ENCODE measurements at regions not wholly inside any gene's neighbourhood (a gene's known extent, or its start where the extent isn't known, plus 50 kb on each side); places are given as distances from the start of the nearest gene placed in this dataset.
"Not testable (repeated sequence)": the region's sequence is repeated elsewhere in the genome, so short reads cannot be mapped to it uniquely, and the experiment has no call there.

DNA sequence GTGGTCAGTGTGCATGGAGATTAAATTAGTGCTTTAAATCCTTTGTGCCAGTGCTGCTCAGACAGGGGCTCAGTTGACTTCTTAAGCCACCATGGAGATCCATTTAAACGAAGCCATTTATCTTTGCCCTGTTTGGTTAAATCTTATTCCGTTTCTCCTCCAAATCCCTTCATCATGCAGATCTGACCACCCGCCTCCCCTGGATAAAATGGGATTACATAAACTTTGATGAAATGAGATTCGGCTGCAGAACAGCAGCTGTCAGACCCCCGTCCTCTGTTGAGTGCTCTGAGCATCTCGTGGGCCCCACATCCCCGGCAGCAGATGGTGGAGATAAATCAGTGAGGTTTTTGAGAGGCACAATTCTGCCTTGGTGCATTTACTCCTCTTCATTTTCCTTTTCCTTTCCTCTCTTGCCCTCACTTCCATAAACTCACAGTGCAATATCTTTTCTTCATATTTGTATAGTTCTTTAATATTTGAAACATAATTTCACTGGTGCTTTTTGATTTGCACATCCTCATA lies 84.4 kb upstream of the TWIST2 start:
- no peak for DNase-seq (ENCODE audit: low read depth)

DNA sequence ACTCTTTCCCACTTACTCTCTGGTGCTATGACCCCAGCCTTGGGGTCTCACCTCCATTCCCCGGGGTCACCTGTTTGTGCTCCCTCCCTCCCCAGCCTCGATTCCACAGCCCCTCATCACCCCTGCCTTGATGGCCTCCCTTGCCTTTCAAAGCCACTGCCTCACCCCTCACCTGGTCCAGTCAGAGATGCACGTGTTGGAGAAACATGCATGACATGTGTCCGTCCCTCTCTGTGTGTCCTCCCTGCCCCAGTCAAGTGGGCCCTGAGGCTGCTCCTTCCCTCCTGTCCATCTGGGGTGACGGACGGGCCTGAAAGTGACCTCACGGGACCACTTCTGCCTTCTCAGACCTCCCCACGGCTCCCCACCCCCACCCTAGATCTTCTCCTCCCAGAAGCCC lies 82.3 kb upstream of the TWIST2 start:
- no peak for DNase-seq (ENCODE audit: low read depth)

DNA sequence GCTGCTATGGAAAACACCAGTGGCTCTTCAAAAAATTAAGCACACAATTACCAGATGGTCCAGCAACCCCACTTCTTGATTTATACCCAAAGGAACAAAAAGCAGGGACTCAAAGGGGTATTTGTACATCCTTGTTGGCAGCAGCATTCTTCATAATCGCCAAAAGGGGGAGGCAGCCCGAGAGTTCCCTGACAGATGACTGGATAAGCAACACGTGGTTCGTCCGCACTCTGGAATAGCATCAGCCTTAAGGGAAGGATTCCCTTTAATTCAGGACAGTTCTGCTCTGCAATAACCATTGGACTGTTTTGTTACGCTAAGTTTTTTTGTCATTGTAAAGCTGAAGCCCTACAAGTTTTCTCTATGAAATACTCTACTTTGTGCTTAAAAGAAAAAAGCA lies 76.7 kb upstream of the TWIST2 start:
- DNase-seq (ENCODE audit: low read depth) = no peak

DNA sequence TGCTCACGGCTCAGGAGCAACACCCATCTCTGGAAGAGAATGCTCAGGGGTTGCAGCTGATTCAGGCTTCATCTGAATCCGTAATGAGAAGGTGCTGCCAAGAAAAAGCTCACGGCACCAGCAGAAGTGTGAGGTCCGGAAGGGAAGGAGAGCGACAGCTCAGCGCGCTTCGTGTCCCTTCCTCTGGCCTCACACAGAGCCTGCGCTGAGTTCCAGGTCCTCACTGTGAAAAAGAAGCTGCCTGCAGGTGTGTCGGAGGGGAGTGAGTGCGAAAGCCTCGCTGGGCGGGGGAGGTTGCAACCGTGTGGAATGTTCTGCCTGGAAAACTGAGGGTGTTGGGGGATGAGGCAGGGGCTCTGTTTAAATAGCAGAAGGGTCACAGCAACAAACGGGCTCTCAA lies 76.2 kb upstream of the TWIST2 start:
- no peak for DNase-seq (ENCODE audit: low read depth)

DNA sequence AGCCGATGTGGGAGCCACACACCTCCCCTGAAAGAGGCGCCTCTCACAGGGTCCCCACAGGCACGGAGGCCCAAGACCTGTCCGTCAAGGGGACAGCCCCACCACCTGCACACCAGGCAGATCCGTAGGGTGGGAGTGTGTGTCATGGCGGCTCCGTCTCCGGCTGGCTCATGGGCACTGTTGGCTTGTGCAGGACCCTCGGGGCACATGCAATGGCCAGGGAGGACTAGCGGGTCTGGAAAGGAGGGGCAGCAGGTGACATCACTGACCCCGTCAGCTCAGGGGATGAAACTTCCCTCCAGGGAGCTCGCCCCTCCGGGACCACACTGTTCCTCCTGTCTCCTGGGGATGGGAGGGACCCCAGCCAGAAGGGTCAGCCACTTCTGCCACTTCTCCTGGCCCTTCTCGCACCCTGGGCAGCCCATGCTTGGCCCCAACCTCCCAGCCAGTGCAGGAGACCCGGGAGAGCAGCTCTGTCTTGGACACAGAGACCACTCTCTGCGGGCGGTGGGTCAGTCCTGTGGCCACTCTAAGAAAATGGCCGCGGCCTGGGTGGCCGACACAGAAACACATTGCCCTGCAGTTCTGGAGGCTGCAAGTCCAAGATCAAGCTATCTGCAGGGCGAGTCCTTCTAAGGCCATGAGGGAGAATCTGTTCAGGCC lies 75.1 kb upstream of the TWIST2 start:
- DNase-seq (ENCODE audit: low read depth) = no peak

DNA sequence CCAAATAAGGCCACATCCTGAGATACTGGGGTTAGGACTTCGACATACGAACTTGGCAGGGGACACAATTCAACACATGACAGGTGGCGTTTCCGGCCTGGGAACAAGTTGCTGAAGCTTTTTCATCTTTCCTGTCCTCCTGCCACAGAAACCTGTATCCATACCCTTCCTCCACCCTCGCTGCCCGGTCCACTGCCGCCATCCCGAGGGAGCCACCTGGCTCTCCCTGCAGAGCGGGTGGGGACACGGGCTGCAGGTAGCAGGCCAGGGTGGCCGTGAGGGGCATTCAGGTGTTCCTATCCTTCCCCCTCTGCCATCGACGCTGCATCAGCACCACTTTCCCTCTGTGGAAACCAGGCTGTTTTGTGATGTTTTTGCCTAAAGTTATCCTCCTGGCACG lies 74.4 kb upstream of the TWIST2 start:
- no peak for DNase-seq (ENCODE audit: low read depth)

DNA sequence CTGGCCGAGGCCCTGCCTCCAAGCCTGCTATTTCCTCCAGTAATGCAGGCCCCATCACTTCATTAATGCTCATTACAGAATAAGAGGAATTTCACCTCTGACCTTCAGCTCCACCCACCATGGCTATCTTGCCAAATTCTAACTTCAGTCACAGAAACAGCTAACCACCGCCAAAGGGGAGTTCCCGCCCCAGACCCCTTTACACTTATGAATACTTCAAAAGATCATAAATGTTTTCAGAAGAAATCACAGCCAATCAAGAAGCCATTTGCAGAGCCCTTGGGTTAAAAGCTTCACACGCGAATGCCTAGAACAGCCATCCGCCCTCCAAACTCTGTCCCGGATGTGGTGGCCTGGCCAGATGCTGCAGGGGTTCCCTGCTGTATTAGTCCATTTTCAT lies 73.8 kb upstream of the TWIST2 start:
- no peak for DNase-seq (ENCODE audit: low read depth)

DNA sequence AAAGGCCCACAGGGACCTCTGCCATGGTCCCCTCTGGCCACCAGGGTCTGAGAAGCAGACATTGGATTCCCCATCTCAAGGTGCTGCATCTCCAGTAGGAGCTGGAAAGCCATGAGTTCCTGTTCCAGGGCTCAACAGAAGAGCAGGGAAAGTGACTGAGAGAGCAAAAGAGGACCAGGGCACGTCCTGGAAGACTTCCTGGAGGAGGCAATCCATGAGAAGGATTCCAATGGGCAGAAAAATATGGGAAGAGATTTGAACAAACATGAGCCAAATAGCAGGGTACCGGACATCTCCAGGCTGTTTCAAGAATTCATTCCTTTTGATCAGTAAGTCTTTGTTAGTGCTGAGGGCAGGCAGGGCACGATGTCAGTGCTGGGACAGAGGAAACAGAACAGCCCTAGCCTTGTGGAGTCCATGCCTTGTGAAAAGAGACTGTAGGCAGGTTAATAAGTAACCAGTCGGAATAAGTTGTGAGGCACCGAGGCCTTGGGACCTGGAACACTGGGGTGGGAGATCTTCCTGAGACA lies 72.8 kb upstream of the TWIST2 start:
- DNase-seq (ENCODE audit: low read depth) = no peak

DNA sequence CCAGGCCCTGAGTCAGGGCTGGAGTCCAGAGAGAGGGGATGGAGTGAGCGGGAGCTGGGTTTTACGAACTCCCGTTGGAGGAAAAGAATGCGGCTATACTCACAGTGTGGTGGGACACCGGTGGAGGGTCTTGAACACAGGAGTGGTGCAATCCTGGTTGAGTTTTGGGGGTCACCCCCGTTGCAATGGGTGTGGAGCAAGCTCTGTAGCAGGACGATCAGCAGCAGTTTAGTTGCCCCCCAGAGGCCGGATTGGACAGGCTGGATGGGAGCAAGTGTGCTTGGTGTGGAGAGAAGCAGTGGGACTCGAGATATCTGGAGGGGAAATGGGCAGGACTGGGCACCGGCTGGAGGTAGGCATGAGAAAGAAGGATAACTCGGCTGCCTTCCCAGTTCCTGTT lies 72.3 kb upstream of the TWIST2 start:
- DNase-seq (ENCODE audit: low read depth) = no peak

DNA sequence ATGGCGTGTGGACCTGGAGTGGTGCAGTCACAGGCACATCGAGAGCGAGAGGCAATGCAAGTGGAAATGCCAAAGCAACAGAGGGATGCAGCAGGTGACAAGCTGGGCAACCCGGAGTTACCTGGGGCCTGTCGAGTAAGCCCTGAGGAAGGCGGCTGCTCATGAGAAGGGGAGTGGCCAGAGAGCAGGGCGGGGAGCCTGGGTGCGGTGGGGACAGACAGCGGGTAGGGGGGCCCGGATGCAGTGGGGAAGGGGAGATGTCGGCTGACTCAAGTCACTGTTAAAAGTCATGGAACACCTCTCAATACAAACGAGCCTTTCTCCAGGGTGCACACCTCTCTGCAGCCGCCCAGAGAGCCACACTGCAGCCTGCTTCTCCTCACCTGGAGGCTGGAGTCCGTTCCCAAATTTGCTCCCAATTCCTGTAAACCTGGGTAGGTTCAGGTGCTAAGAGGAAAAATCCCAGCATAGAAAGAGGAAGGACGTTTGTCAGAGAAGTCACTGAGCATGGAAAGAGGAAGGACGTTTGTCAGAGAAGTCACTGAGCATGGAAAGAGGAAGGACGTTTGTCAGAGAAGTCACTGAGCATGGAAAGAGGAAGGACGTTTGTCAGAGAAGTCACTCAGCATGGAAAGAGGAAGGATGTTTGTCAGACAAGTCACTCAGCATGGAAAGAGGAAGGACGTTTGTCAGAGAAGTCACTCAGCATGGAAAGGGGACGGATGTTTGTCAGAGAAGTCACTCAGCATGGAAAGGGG lies 71.7 kb upstream of the TWIST2 start:
- DNase-seq (ENCODE audit: low read depth) = no peak

DNA sequence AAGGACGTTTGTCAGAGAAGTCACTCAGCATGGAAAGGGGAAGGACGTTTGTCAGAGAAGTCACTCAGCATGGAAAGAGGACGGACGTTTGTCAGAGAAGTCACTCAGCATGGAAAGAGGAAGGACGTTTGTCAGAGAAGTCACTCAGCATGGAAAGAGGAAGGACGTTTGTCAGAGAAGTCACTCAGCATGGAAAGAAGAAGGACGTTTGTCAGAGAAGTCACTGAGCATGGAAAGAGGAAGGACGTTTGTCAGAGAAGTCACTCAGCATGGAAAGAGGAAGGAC lies 71.2 kb upstream of the TWIST2 start:
- DNase-seq (ENCODE audit: low read depth) = not testable (repeated sequence)

DNA sequence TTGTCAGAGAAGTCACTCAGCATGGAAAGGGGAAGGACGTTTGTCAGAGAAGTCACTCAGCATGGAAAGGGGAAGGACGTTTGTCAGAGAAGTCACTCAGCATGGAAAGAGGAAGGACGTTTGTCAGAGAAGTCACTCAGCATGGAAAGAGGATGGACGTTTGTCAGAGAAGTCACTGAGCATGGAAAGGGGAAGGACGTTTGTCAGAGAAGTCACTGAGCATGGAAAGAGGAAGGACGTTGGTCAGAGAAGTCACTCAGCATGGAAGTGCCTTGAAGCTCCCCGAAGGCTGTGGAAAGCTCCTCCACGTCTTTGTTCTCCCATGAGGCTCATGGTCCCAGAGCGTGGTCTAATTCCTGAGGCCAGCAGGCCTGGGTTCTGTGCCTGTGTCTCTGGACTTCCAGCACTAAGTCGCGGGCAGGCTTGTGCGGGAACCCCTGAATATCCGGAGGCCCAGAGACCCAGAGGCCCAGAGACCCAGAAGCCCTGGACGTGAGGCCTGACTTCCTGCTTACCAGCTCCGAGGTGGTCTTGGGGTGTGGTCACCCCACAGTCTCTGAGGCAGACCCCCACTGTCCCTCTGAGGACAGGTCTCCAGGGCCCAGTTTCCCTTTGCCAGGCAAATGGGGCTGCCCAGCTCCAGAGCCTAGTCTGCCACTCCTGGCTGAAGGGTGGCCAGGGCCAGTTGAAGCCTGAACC lies 70.4 kb upstream of the TWIST2 start:
- DNase-seq (ENCODE audit: low read depth) = no peak

DNA sequence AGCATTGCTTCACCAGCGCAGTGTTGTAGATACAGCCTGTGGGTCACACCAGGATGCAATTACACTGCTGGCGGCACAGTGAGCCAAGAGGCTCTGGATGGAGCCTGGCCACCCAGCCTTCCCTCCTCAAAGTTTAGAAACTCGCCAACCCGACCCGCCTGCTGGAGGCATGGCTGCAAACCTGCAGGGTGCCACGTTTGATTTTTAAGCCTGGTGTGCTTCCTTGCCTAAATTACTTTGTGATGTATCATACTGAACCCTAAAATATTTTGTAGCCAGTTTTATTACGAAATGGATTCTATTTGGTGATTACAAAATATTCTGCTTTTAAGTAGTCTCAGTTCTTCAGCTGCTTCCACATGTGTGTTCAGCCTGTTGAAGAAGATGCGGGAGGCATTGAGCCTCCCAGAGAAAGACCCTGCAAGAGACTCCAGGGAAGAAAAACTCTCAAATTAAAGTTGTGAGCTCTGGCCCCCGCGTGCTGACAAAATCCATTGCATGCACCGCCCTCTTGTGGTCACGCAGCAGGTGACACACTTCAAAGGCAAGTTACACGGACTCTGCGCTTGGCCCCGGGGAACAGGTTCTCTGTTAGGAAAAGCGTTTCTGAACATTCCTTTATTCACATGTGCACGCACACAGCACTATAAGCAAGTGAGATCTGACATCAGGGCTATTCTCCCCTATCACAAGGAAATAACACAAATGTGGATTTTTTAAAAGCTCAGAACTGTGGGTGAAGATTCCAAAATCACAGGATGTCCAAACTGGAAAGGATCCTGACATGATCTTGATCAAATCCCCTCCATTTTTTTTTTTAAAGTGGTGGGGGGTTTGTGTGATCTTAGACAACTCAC lies 63.0 kb upstream of the TWIST2 start:
- DNase-seq (ENCODE audit: low read depth) = no peak

DNA sequence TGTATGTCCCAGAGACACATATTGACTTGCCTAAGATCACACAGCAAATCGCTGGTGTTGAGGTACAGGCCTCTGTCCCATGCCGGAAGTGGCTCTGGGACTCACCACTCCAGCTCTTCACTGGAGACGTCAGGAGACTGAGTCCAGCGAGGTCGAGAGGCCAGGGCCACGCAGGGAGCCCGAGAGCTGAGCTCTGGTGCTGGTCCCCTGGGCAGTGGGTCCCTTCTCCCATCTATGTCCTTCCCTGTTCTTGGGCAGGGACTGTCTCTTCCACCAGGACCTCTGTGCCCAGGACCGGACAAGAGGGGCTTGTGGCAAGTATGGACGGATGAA lies 62.4 kb upstream of the TWIST2 start:
- no peak for DNase-seq (ENCODE audit: low read depth)

DNA sequence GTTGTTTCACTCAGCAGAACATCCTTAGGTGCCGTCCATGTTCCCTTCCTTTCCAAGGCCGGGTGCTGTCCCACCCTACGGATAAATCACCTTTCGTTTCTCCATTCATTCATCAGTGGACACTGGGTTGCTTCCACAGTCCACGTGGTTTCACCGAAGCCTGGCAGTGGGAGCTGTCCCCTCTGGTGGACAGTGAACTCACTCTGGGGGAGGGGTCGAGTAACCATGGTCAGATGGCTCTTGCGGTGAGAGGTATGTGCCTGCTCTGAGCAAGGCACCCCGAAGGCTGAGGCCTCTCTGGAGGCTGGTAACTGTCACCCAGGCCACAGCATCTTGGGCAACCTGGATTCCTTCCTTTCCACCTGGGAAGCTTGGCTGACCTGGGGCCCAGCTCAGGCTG lies 61.5 kb upstream of the TWIST2 start:
- DNase-seq (ENCODE audit: low read depth) = no peak

DNA sequence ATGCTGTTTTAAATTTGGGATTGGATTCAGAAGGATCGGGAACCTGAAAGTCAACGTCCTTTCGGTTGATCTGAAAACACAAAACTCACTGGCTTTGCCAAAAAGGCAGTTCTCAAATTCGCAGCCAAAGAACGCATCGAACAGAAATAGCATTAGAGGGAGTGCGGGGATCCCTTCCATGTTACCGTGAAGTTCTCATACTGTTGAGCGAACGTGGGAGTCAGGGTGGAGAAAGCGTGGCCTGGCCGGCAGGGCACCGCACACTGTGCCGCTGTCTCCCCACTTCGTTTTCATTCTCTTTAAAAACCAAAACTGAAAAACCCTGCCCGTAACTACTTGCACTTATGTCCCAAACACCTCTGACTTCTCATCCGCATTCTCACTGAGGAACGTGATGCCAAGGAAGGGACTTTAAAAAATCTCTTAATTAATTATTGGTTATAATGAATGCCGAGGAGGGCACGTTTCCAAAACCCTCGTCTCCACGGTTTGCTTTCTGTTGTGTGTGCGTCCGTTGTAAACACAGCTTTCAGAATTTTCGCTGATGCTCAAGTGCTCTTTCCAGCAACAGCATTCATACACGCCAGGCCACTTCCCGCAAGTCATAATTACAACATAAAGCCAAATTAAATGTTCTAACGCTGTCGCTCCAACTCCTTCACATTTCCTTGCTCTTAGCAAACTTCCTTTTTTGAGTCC lies 60.9 kb upstream of the TWIST2 start:
- DNase-seq (ENCODE audit: low read depth) = no peak

DNA sequence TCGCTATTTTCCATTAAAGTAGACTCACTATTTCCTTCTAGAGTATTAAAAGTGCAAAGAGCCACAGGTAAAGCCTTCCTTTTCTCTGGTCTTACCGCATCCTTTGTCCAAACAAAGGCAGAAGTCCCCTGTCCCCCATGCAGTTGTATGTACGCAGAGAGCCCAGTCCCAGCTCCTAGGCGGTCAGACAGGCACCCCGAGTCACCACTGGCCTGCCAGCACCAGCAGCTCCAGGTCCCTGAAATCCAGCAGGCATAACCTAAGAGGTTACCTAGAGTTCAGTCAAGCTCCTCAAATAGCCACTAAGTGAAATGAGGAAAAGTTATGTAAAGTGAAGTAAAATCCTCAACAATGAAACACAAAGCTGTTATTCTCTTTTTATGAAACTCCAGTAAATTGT lies 60.4 kb upstream of the TWIST2 start:
- DNase-seq (ENCODE audit: low read depth) = no peak

DNA sequence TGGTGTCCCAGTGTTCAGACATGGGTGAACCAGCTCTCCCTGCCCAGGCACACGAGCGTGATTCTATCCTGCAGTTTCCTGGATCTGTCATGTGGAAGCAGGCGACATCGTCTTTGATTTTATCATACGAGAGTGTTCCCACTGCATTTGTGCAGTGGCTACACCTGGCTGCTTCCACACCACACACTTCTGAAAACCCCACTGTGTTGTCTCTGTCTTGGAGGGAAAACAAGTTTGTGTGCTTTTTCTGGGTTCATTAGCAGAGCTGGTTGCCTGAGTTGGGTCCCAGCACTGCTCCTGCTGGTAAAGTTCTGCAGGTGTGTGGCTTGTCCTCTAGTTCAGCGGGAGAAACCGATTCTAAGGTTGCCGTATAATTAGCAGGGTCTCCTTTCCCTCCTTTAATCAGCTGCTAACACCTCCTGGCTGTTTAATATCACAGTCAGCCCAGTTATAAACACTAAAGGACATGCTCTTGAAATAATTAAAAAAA lies 58.5 kb upstream of the TWIST2 start:
- DNase-seq (ENCODE audit: low read depth) = no peak

DNA sequence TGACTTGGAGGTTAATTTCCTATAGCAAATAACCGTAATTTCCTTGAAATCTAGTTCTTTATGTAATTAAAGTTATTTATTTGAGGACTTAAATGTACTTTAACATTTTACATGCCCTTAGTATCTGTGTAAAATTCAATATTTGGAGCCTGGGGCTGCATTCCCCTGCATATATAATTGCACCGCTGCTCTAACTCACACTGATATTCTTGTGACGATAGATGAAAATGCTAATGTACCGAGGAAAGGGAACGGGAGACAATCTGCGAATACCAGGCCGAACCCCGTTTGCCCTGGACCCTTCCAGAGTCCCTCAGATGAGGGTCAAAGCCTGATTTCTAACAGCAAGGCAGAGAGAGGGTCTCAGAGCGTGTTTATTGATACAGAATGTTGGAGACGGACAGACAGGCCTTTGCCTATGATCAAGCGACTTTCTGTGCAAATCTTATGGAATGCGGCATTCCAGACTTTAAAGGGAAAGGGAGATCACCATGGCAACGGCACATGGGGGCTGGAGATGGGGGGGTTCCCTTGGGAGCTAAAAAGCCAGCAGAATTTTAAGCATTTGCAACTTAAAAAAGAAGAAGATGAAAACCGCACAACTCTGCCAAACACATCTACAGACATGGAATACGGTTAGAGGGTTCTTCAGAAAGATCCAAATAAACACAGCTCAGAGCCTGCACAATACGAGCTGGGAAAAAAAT lies 57.6 kb upstream of the TWIST2 start:
- no peak for DNase-seq (ENCODE audit: low read depth)

DNA sequence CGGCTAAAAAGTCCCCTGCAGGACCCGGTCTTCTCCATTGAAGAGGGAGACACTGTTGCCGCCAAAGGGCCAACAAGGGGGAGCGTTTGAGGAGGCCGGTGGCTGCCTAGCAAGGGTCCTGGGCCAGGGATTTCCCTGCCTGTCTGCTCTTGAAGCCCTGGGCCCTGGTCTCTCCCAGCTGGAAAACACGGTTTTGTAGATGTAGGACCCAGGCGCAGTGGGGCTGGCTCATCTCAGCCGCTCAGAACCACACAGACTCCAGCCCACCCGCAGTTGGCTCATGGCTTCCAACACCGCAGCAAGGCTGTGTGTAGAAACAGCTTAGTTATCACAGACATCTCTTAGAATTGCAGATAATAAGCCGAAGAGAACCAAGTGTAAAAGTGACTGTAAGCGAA lies 57.1 kb upstream of the TWIST2 start:
- DNase-seq (ENCODE audit: low read depth) = no peak

DNA sequence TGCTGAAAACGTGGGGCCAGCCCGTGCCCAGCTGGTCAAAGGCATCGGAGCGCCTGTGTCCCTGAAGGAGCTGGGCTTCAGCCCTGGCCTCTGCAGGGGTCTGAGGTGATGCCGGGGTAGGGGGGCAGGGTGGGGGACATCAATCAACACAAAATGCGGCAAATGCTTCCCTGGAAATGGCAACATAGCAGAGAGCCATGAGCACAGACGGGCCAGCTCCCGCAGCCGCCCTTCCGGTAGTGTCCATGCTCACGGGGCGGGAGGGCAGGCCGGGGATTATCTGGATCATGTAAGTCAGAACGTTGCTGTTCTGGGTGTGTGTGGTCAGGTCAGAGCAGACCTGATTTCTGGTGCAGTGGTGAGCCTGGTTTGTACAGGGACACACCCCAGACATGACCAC lies 56.5 kb upstream of the TWIST2 start:
- DNase-seq (ENCODE audit: low read depth) = no peak

All from HS-27A (cell line).